NCI-H1436 (cell line): ENCODE measurements at regions not wholly inside any gene's neighbourhood (a gene's known extent, or its start where the extent isn't known, plus 50 kb on each side); places are given as distances from the start of the nearest gene placed in this dataset.

Experiments used
- DNase-seq: peaks from one replicate; lab custom pipeline; 2025; lab: John Stamatoyannopoulos, UW

DNA sequence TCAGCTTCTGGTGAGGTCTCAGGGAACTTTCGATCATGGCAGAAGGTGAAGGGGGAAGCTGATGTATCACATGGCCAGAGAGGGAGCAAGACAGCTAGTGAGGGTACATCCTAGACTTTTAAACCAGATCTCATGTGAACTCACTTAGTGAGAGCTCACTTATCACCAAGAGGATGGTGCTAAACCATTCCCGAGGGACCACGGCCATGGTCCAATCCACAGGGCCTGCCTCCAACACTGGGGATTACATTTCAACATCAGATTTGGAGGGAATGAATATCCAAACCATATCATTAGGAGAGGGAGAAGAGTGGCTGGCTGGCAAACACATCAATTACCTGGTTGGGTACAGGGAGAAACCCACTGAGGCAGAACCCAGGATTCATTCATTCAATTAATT, 75.7 kb upstream of the HAAO start:
- DNase-seq = no peak

DNA sequence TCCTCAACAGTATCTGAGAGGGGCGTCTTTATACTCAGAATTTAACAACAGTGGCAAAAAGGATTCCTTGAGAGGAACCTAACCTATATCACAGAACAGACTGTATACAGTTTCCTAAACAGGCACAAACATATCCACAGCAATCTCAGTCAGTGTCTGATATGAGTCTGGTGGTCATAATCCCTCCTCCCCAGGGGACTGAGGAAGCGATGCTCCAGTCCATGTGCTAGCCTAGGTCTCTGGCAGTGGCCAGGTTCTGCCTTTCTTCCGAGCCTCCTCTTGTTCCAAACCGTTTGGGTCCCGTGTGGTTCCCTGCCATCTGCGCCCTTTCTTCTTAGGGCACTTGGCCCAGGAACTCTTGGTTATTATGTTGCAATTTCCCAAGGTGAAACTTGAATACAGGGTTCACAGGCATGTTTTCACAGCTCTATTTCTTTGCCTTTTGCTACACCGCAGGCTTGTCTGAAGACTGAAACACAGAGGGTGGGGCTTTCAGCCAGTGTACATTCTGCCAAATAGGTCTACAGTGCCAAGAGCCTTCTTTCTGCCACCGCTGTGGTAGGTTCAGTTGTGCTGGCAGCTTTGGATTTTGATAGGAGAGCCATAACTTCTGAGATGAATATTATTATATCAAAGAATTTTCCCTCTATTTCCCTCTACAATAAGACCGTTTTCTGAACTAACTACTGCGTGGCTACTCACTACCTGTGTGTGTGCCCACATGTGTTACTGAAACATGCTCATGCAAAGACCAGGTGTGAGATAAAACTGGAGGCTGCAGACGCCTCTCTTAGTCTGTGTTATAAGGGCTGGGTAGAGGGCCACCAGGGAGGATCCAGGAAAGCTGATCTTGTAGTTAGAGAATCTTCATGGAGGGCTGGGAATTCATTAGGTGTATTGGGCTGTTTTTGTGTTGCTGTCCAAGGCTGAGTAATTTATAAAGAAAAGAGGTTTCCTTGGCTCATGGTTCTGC, 75.0 kb upstream of the HAAO start:
- no peak for DNase-seq

DNA sequence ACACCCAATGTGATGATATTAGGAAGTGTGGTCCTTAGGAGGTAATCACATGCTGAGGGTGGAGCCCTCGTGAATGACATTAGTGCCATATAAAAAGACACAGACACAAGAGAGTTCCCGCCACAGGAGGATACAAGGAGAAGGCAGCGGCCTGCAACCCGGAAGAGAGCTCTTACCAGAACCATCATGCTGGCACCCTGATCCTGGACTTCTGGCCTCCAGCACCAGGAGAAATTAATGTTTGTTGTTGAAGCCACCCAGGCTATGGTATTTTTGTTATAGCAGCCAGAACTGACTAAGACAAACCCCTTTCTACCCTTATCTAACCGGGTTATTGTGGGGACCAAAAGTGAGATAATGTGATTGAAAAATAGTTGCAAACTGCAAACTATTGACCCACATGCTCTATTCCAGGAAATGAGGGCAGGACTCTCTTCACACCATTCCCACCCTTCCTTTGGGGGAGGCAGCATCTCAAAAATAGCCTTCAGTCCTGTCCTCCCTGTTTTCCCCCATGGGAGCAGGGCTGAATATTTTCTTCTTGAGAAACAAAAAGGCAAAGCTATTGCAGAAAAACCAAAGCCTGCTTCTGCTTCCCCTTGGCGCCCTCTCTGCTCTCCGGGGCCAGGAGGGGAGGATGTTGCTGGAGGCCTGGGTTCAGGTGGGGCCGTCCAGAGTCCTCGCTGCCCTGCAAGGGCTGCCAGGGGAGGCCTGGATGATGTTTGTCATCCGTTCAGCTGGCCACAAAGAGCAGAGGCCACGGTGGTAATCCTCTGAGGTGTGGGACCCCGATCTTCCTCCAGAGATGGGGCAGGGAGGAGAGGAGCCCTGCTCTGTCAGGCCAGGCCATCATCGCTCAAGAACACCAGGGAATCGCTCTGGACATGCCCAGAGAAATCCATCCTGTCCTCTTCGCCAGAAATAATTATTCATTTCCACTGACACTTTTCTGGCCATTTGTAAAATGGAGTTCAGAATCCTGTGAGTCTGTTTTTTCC, 73.8 kb upstream of the HAAO start:
- DNase-seq = no peak

DNA sequence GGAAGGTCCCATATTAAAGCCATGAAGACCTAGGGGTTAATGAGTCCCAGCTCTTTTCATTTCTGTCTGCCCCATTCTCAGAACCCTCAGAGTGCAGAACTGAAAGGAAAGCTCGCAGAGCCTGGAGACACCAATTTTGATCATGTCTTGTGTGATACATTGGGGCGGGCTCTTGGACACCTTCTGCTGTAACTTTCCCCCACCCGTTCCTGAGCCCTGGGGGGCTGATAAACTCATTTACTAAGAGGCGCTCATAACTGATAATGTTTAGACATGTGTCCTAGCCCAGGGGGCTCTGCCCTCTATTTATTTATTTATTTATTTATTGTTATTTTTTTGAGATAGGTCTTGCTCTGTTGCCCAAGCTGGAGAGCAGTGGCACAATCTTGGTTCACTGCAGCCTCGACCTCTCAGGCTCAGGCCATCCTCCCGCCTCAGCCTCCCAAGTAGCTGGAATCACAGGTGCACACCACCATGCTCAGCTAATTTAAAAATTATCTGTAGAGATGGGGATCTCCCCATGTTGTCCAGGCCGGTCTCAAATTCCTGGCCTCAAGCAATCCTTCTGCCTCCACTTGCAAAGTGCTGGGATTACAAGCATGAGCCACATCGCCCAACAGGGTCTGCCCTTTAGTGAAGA, 72.4 kb upstream of the HAAO start:
- DNase-seq = no peak

DNA sequence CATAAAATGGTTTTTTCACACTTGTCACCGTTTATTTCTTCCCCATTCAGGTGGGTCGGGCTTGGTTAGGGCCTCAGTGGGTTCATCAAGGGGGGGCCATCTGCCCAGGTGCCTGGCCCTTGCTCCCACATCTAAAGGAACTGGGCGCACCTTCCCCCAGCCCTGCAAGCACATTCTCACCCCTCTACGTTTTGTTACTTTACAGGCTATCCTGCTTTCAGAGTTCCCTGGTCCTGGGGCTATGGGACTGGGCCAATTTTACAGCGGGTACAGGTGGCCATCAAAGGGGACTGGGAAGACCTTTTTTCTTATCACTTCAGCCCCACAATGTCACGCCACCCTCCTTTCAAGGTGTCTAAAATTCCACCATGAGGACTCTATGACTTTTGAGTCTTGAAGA, 71.8 kb upstream of the HAAO start:
- no peak for DNase-seq

DNA sequence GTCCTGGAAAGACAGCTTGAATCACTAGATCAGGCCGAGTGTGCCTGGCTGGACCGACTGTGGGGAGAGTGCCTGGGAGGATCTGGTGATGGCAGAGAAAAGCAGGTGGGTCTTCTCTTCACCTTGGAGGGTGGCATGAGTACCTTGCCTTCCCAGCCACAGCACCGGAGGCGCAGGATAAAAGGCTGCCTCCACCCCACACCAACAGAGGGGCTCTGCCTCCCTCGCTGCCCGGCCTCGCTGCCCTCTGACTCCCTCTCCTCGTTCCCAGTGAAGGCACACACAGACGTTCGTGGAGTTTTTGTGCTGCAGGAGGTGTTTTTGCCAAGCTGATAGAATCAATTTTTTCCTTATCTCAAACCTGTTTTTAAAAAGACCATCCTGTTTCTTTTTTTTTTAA, 71.4 kb upstream of the HAAO start:
- DNase-seq = no peak

DNA sequence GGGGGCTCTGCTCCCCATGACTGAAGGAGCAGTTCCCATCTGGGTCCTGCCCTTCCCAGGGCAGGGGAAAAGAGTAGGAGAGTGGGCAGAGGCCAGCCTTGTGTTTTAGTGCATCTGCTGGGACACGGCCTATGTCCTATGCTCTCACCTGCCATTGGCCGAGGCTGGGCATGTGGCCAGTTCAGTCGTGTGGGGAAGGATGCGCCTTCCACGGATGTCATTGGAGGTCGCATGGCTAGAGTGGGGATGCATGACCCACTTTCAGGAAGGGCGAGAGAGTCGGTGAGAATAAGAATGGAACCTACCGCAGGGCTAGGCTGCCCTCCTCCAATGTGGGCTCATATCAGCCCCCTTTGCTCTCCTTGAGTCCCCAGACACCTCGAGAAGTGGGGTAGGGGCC, 70.9 kb upstream of the HAAO start:
- no peak for DNase-seq

DNA sequence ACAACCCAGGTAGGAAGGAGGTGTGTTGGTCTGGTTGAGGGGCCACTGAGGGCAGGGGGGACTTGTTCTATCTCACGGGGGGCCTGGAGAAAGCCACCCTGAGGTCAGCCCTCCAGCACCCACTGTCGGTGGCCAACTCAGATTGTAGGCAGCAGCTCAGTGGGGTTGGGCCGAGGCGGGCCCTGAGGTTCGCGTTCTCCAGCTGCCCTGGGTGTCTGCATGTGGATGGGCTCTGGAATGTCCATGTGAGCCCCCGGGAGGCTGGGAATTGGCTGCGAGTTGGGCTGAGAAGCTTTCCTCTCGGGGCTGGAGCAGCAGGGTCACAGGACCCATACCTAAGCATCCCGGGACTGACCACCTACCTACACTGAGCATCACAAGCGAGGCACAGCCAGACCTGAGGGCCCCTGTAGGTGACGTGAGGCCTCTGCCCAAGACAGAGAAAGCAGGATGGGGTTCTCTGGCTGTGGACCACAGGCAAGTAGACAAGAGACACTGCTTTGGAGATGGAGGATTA, 70.3 kb upstream of the HAAO start:
- no peak for DNase-seq

DNA sequence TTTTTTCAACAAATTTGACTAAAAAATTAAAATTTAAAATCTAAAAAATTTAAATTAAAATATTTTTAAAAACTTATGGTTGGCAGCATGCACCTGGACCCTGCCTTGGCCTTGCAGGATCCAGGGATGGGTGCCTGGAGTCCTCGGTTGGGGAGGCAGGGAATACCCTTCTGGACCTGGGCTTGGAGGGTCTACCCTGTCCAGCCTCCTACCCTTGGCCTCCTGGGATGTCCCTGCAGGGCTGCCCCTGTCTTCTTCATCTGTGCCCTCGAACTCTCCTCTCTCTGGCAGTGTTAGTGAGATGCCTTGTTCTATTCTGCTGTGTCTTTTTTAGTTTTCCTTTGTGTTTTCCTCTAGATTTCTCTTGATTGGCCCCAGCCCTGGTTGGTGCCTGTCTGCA, 68.9 kb upstream of the HAAO start:
- DNase-seq = no peak

DNA sequence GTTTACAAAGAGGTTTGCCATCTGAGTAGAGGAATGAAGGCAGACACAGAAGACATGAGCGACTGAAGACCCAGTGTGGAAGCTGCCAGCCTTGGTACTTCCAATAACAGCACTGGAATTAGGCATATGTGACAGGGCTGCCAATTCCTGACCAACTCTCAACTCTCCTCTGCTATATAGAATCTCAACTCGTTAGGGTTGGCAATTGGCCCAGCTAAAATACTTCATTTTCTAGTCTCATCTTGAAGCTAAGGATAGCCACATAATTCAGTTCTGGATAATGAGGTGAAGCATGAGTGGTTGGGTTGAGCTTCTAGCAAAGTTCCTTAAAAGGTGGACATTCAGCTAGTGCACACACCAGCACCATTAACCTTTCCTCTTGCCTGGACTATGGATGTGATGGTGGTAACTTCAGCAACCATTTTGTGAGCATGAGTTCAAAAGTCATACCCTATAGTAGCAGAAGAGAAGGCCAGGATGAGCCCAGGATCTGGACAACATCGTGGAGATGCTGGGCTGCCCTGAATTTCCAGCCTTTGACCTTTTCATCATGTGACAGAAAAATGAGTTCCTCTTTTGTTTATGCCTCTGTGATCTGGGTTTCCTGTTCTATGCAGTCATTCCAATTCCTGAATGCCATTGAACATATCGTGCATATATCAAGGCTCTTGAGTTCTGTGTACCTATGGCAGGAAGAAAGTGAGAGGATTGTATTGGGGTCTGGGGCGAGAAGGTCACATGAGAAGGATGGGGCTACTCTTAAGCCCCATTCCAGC, 68.1 kb upstream of the HAAO start:
- no peak for DNase-seq

DNA sequence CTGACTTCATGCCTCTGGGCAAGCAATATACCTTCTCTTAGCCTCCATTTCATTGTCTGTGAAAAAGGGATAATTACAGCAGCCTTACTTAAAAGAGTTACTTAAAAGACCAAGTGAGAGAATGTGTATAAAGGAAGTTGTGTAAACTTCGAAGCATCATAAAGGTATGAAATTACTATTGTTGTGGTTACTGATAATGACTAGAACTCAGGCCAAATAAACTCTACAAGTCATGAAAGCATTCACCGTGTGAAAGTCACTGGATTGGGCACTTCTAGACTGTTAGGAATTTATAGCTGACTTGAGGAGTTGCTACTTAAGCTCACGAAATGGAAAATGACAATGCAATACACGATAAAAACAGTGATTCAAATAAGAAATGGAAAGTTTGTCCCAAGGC, 67.4 kb upstream of the HAAO start:
- no peak for DNase-seq

DNA sequence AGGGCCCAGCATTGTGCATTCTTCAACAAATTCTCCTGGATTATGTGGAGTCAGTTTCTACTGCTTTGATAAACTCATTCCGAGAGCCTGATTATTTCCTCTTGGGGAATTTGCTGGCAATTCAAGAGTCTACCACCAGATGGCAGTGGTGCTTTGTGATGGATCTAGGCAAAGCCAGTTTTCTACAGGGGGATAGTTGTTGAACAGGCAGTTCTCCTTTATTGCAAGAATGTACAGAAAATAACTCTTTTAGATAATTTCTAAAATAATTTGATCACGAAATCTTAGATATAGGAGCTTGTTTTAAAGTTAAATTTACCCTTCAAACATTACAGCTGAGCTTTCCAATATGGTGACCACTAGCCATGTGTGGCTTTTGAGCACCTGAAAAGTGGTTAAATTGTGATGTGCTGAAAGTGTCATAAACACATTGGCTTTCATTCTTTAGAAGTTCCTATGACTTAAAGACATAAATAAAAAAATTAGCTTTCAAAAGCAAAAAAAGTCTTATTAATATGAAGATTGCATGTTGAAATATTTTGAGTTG, 66.7 kb upstream of the HAAO start:
- DNase-seq = peak; percentile 13

DNA sequence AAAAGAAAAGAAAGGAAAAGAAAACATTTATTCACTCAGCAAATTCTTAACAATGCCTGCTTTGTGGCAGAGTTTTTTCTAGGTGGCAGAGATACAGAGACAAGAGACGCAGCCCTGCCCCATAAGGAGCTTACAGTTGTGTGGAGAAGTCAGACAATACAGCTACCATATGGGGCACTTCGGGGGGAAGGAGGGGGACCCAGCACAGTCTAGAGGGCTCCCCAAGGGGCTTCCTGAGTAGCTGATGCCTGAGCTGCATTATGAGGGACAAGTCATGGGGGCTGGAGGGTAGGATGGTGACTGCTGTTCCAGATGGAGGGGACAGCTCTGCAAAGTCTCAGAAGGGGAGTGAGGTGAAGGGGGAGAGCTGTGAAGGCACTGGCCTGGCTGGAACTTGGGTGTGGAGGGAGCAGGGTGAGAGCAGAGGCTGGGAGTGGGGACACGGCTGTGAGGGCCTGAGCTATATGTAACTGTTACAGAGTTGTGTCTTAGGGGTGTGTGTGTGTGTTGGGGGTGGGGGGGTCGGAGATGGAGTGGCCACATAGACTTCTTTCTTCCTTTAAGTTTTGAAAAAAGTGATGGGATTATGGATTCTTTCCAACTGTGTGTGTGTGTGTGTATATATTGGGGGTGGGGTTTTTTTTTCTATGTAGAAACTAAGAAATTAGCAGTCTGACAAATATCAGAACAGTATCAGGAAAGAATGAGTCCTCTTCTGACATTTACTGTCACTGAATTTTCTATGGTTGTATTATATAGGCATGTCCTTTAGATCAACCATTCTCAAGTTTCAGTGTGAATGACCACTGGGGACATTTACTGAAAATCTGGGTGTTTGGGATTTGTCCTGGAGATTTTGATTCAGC, 66.0 kb upstream of the HAAO start:
- DNase-seq = no peak

DNA sequence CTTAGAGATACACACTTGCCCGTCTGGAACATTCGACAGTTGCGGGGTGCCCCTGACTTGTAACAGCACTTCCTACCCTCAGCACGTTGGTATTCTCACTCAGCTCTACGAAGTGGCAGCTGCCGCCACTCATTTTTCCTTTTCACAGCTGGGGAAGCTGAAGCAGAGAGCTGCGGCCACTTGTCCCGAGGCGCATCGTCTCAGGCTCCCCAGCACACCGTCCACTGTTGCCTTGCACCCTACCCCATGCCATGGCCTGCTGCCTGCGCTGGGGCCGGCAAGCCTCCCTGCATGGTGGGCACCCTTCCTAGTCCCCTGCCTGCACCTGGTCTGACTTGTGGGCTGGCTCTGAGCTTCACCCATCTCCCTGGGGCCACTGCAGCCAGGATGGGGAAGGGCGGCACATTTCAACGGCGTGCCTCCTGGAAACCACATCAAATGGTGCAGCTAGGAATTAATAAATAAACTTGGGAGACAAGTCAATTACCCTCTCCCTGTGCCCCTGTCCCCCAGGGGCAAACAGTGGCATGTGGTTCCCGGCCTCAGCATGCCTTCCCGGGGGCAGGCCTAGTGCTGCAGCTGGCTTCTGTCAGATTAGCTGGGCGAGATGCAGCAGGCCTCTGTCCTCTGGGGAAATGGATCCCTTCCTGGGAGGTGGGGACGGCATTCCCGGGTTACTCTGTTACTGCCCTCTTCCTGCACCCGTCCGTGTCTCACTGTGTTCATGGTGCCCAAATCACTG, 64.7 kb upstream of the HAAO start:
- DNase-seq = no peak

DNA sequence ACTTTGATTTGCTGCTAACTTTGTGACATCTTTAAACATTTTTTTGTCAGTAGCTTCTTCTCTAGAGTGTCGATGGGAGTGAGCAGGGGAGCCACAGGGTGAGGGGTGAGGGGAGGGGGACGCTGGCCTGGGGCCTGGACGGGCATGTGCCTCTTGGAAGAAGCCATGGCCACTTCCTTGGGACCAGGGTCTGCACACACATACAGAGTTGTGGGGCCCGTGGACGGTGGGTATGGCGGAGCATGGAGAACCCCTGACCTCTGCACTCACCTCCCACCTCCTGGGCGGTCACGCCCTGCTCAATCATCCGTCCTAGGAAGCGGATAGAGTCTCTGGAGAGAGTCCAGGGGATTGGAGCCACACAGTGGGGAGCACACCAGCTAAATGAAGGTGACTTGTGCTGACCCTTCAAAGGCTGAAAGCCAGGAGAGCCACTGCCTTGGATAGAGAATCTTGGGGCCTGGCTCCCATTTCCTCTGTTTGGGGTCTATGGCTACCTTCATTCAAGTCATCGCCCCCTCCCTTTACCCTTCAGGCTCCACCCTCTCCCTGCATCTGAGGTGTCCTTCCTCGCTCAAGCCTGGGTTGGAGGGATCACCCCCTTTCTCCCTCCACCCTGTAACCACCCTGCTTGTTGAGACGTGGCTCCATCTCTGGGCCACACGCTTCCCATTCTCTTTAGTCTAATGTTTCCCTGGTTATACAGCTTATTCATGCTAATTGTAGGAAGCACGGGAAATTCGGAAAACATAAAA, 63.9 kb upstream of the HAAO start:
- DNase-seq = no peak

DNA sequence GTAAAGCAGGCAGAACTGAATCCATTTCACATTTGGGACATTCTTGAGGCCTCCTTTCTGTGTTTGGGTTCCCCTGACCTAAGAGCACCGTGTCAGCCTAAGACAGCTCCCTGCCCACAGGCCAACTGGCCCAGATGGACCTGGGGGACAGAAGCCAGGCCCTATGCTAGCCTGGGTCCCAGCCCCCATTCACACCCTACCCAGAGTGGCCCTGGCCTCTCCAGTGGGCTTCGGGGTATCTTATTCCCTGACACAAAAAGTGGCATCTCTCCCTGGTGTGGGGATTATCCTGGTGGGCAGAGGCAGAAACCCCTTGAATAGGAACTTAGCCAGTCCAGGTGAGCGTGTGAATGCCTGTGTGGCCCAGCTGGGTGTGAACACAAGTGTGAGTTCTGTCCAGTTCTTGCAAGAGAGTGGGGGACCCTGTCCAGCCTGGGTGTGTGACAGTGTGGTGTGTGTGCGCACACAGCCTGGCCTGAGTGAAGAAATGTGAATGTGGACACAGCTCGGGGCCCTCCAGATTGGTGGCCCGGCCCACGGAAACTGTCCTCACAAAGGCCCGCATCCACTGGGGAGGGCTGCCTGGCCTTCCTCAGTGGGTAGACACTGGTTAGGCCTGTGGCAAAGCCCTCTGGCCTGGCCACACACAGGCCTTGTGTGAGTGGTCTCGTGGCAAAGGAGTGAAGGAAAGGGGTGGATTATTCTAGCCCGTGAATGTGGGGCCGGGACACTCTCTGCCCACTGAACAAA, 63.0 kb upstream of the HAAO start:
- no peak for DNase-seq

DNA sequence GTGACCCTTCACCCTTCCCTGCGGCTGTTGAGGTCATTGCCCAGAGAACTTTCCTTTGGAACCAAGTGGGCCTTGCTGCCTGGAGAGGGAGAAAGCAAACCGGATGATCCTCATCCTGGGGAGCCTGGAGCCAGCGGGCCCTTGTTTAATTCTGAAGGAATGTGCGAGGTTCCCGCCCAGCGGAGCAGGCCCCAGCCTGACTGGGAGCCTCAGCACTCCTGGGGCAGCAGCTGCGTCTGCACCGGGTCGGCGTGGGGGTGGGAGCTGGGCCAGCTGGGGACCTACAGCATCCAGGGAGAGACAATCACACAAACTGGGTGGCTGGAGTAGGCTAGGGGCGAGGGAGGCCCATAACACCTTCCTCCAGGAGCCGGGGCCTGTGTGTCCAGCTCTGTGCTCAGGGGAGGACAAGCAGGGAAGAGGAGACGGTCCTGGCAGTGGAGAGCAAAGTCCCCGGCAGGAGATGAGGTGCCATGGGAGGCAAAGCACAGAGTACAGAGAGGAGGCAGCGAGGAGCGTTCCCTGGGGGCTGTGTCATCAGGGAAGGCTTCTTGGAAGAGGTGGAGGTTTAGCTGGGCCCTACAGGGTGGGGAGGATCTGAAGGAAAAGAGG, 61.9 kb upstream of the HAAO start:
- DNase-seq = no peak
